ENCODE measurements at regions not wholly inside any gene's neighbourhood (a gene's known extent, or its start where the extent isn't known, plus 50 kb on each side); places are given as distances from the start of the nearest gene placed in this dataset.

- no peak for ATAC-seq
Measured at GRCh38 chr2:216925006-216925405, 65.1 kb upstream of the TNP1 start.

- ATAC-seq, result no peak
Measured at GRCh38 chr2:216923706-216924105, 63.8 kb upstream of the TNP1 start.

- no peak for ATAC-seq
Measured at GRCh38 chr2:216922175-216922780, 62.4 kb upstream of the TNP1 start.

- ATAC-seq, result no peak
Measured at GRCh38 chr2:216920937-216921456, 61.1 kb upstream of the TNP1 start.

- no peak for ATAC-seq
Measured at GRCh38 chr2:216920143-216920876, 60.4 kb upstream of the TNP1 start.

- no peak for ATAC-seq
Measured at GRCh38 chr2:216918088-216918680, 58.3 kb upstream of the TNP1 start.

- ATAC-seq, result no peak
Measured at GRCh38 chr2:216916956-216917650, 57.2 kb upstream of the TNP1 start.

GRCh38 chr2:216915557-216916150, 55.8 kb upstream of the TNP1 start:
- no peak for ATAC-seq

- ATAC-seq, result no peak
Measured at GRCh38 chr2:216914491-216914890, 54.6 kb upstream of the TNP1 start.

- ATAC-seq, result no peak
Measured at GRCh38 chr2:216911886-216912285, 52.0 kb upstream of the TNP1 start.

- ATAC-seq, result no peak
Measured at GRCh38 chr2:216911008-216911407, 51.1 kb upstream of the TNP1 start.

GRCh38 chr2:216909541-216910210, 49.8 kb upstream of the TNP1 start:
- ATAC-seq, result no peak
